H1 (cell line): ENCODE measurements at regions not wholly inside any gene's neighbourhood (a gene's known extent, or its start where the extent isn't known, plus 50 kb on each side); places are given as distances from the start of the nearest gene placed in this dataset.

Source experiments
- CTCF ChIA-PET: fragments of 300-600 bp; sonication (Branson Sonifier 250); formaldehyde crosslinking; loops from one replicate; lab custom pipeline; 2021; ENCODE audit not compliant: partially characterized antibody; lab: Charles Lee
- POLR2A ChIA-PET: fragments of 300-600 bp; sonication (Branson Sonifier 250); formaldehyde crosslinking; loops from one replicate; lab custom pipeline; 2021; ENCODE audit warnings: inconsistent platforms; ENCODE audit not compliant: partially characterized antibody; lab: Charles Lee
- DNase-seq, 2 experiments: peaks; one replicate each; pipeline versions ENCODE4 v3.0.0 to v3.0.0-alpha.2; 2010 to 2022; ENCODE audit warnings: low spot score in 2 of 2, low read depth in 1 of 2, mixed read lengths in 1 of 2
- FAIRE-seq: peaks from 2 replicates; lab custom pipeline; 2011; peaks lifted over from hg19 to GRCh38; lab: Jason Lieb, UNC
- H2AFZ ChIP-seq: 2 replicates; pipeline ENCODE4 v1.8.1; 2012; ENCODE audit warnings: low read length, inconsistent platforms
- H2AK5ac ChIP-seq: 2 replicates; pipeline ENCODE4 v1.6.1; 2013; ENCODE audit warnings: low read depth, low read length
- H2BK120ac ChIP-seq: replicated peaks from 2 replicates; pipeline ENCODE3; 2013; ENCODE audit warnings: low read depth, low read length, inconsistent platforms
- H2BK12ac ChIP-seq: 2 replicates; pipeline ENCODE4 v1.6.1; 2013; ENCODE audit warnings: low read depth, low read length
- H2BK15ac ChIP-seq: 2 replicates; pipeline ENCODE4 v1.6.1; 2013; ENCODE audit warnings: low read length
- H2BK20ac ChIP-seq: 2 replicates; pipeline ENCODE4 v1.6.1; 2013; ENCODE audit warnings: low read length
- H2BK5ac ChIP-seq: 2 replicates; pipeline ENCODE4 v1.6.1; 2013; ENCODE audit warnings: low read depth, low read length
- H3K14ac ChIP-seq: 2 replicates; pipeline ENCODE4 v1.6.1; 2013; ENCODE audit warnings: inconsistent platforms; ENCODE audit not compliant: insufficient read length
- H3K18ac ChIP-seq: 2 replicates; pipeline ENCODE4 v1.6.1; 2013; ENCODE audit warnings: low read length; ENCODE audit errors: extremely low read depth
- H3K23ac ChIP-seq: 2 replicates; pipeline ENCODE4 v1.6.1; 2013; ENCODE audit warnings: inconsistent platforms; ENCODE audit not compliant: insufficient read length
- H3K23me2 ChIP-seq: 2 replicates; pipeline ENCODE4 v1.6.1; 2013; ENCODE audit warnings: low read depth, low read length
- H3K27ac ChIP-seq: 2 replicates; pipeline ENCODE4 v1.6.1; 2011; ENCODE audit warnings: low read depth, low read length, inconsistent platforms
- H3K27me3 ChIP-seq, 4 experiments: replicated peaks in 1 of 4; 1 replicate in 1 of 4; 2 replicates in 3 of 4; pipeline versions ENCODE4 v1.6.1 to v1.8.1; 2011 to 2013; ENCODE audit warnings: low read length in 3 of 4, mild to moderate bottlenecking in 3 of 4, inconsistent platforms in 2 of 4, mixed read lengths in 2 of 4, moderate library complexity in 1 of 4; ENCODE audit not compliant: control insufficient read depth in 3 of 4, insufficient read depth in 3 of 4; ENCODE audit errors: extremely low read depth in 1 of 4
- H3K36me3 ChIP-seq, 4 experiments: 2 replicates each; pipeline versions ENCODE4 v1.6.1 to v1.8.1; 2011 to 2013; ENCODE audit warnings: mild to moderate bottlenecking in 4 of 4, low read length in 3 of 4, moderate library complexity in 2 of 4, control low read depth in 1 of 4, inconsistent platforms in 1 of 4; ENCODE audit not compliant: insufficient read depth in 4 of 4, control insufficient read depth in 2 of 4
- H3K4ac ChIP-seq: replicated peaks from 2 replicates; pipeline ENCODE3; 2013; ENCODE audit warnings: low read length, low read depth, mixed read lengths, inconsistent platforms; ENCODE audit not compliant: insufficient read length
- H3K4me1 ChIP-seq, 4 experiments: replicated peaks in 1 of 4; 1 replicate in 1 of 4; 2 replicates in 3 of 4; pipeline versions ENCODE4 v1.6.1 to v1.8.1; 2011 to 2013; ENCODE audit warnings: low read length in 3 of 4, inconsistent platforms in 2 of 4, mixed read lengths in 1 of 4; ENCODE audit not compliant: insufficient read depth in 4 of 4, control insufficient read depth in 3 of 4
- H3K4me2 ChIP-seq, 2 experiments: 2 replicates each; pipeline versions ENCODE4 v1.6.1 to v1.8.1; 2011 to 2013; ENCODE audit warnings: low read depth in 2 of 2, low read length in 2 of 2, control low read depth in 1 of 2, inconsistent platforms in 1 of 2, mild to moderate bottlenecking in 1 of 2; ENCODE audit not compliant: insufficient read depth in 1 of 2
- H3K4me3 ChIP-seq, 4 experiments: fragments of 200-600, 300-600 bp in 1 of 4; sonication (generic), shearing (Covaris generic), sonication (Bioruptor Twin) in 1 of 4; 2 replicates each; pipeline versions ENCODE4 v1.5.1 to v1.8.1; 2011 to 2016; ENCODE audit warnings: low read length in 4 of 4, low read depth in 3 of 4, control low read depth in 2 of 4, inconsistent platforms in 2 of 4, mild to moderate bottlenecking in 2 of 4, mixed read lengths in 1 of 4, moderate library complexity in 1 of 4; ENCODE audit not compliant: insufficient read depth in 2 of 4; ENCODE audit errors: extremely low read depth in 1 of 4
- H3K56ac ChIP-seq: replicated peaks from 2 replicates; pipeline ENCODE3; 2013; ENCODE audit warnings: low read depth, mild to moderate bottlenecking, mixed read lengths, low read length, inconsistent platforms; ENCODE audit not compliant: insufficient read length
- H3K79me1 ChIP-seq: 2 replicates; pipeline ENCODE4 v1.6.1; 2013; ENCODE audit warnings: low read depth, low read length, control low read depth
- H3K79me2 ChIP-seq, 2 experiments: 2 replicates each; pipeline versions ENCODE4 v1.6.1 to v1.8.1; 2012 to 2013; ENCODE audit warnings: low read length in 2 of 2, mild to moderate bottlenecking in 2 of 2, inconsistent platforms in 1 of 2; ENCODE audit not compliant: insufficient read depth in 2 of 2, control insufficient read depth in 1 of 2
- H3K9ac ChIP-seq, 4 experiments: replicated peaks in 1 of 4; 1 replicate in 1 of 4; 2 replicates in 3 of 4; pipeline versions ENCODE4 v1.6.1 to v1.8.1; 2011 to 2013; ENCODE audit warnings: low read depth in 3 of 4, low read length in 3 of 4, control low read depth in 2 of 4, mild to moderate bottlenecking in 2 of 4, moderate library complexity in 2 of 4, inconsistent platforms in 1 of 4; ENCODE audit errors: extremely low read depth in 1 of 4
- H3K9me3 ChIP-seq, 2 experiments: 2 replicates each; pipeline versions ENCODE4 v1.6.1 to v1.8.1; 2012 to 2013; ENCODE audit warnings: mild to moderate bottlenecking in 2 of 2, moderate library complexity in 2 of 2, control low read depth in 1 of 2, inconsistent platforms in 1 of 2, low read depth in 1 of 2, low read length in 1 of 2, mixed read lengths in 1 of 2; ENCODE audit not compliant: insufficient read depth in 2 of 2
- H4K20me1 ChIP-seq, 2 experiments: replicated peaks in 1 of 2; 2 replicates each; pipeline versions ENCODE3 to v1.8.1; 2011 to 2013; ENCODE audit warnings: inconsistent platforms in 2 of 2, low read length in 2 of 2, mild to moderate bottlenecking in 1 of 2; ENCODE audit not compliant: insufficient read depth in 2 of 2, control insufficient read depth in 1 of 2
- H4K5ac ChIP-seq: 2 replicates; pipeline ENCODE4 v1.6.1; 2013; ENCODE audit warnings: low read length, low read depth, mixed read lengths, inconsistent platforms; ENCODE audit not compliant: insufficient read length
- H4K8ac ChIP-seq: 2 replicates; pipeline ENCODE4 v1.8.0; 2013; ENCODE audit warnings: mild to moderate bottlenecking, moderate library complexity, low read length, inconsistent platforms; ENCODE audit not compliant: insufficient read depth; ENCODE audit errors: extremely low read depth
- H4K91ac ChIP-seq: replicated peaks from 2 replicates; pipeline ENCODE3; 2013; ENCODE audit warnings: low read length, mixed read lengths, inconsistent platforms; ENCODE audit not compliant: insufficient read length
- ASH2L ChIP-seq: fragments of 200-600, 300-600 bp; sonication (generic); IDR thresholded peaks from one replicate; pipeline ENCODE4 v1.7.1; 2017; ENCODE audit warnings: low read length
- BACH1 ChIP-seq: IDR thresholded peaks from 2 replicates; pipeline ENCODE4 v1.6.1; 2012; ENCODE audit warnings: low read length, improper control_type of control experiment
- CBX5 ChIP-seq: fragments of 300-800, 300-1000 bp; sonication (generic); IDR thresholded peaks from 2 replicates; pipeline ENCODE4 v1.7.1; 2016; ENCODE audit warnings: antibody characterized with exemption, low read length, low read depth
- EP300 ChIP-seq, 2 experiments: IDR thresholded peaks; 1 replicate in 1 of 2; 2 replicates in 1 of 2; pipeline ENCODE4 v1.6.1; 2011 to 2012; ENCODE audit warnings: low read depth in 2 of 2, low read length in 2 of 2, mild to moderate bottlenecking in 2 of 2, borderline replicate concordance in 1 of 2, inconsistent platforms in 1 of 2, moderate library complexity in 1 of 2
- HDAC2 ChIP-seq, 2 experiments: fragments of 300-600 bp in 1 of 2; sonication (generic) in 1 of 2; IDR thresholded peaks; 2 replicates each; pipeline ENCODE4 v1.6.1; 2011 to 2012; ENCODE audit warnings: low read depth in 2 of 2, low read length in 2 of 2, mild to moderate bottlenecking in 2 of 2, moderate library complexity in 2 of 2, borderline replicate concordance in 1 of 2, inconsistent platforms in 1 of 2
- HDAC6 ChIP-seq: IDR thresholded peaks from one replicate; pipeline ENCODE4 v1.7.1; 2012; ENCODE audit warnings: low read depth, mild to moderate bottlenecking, inconsistent platforms, low read length, moderate library complexity
- NANOG ChIP-seq: IDR thresholded peaks from 2 replicates; pipeline ENCODE4 v1.6.1; 2011; ENCODE audit warnings: low read length, low read depth, mild to moderate bottlenecking, inconsistent platforms; ENCODE audit not compliant: insufficient read depth, poor library complexity, severe bottlenecking
- SIN3A ChIP-seq, 2 experiments: IDR thresholded peaks in 1 of 2; conservative IDR thresholded peaks in 1 of 2; 2 replicates each; pipeline ENCODE4 v1.6.1; 2011 to 2012; ENCODE audit warnings: low read length in 2 of 2, improper control_type of control experiment in 1 of 2, low read depth in 1 of 2, mild to moderate bottlenecking in 1 of 2
- SP2 ChIP-seq: IDR thresholded peaks from 2 replicates; pipeline ENCODE4 v1.6.1; 2012; ENCODE audit warnings: mild to moderate bottlenecking, low read length, inconsistent platforms
- TCF12 ChIP-seq: IDR thresholded peaks from 2 replicates; pipeline ENCODE4 v1.6.1; 2011; ENCODE audit warnings: low read depth, mild to moderate bottlenecking, low read length
- WGBS, 2 experiments: shearing (Covaris generic) in 1 of 2; methylation state at CpG; one replicate each; pipeline versions ENCODE4 v1.1.6 to v1.1.7; 2013 to 2015; ENCODE audit warnings: low lambda C conversion rate in 2 of 2, mixed read lengths in 2 of 2, inconsistent platforms in 1 of 2, low coverage in 1 of 2, missing lambda C conversion rate in 1 of 2; ENCODE audit not compliant: insufficient replicate concordance in 2 of 2, insufficient coverage in 1 of 2, insufficient read length in 1 of 2; ENCODE audit errors: extremely low coverage in 1 of 2, missing lambda C conversion rate in 1 of 2; 5-methylcytosine and 5-hydroxymethylcytosine counted together
- TF ChIP-seq, protein P1 (sequence below): IDR thresholded peaks from 2 replicates; pipeline ENCODE4 v1.6.1; 2012; ENCODE audit warnings: inconsistent platforms

- H2BK15ac ChIP-seq, result no peak overlapping the region
- no peak overlapping the region for H3K23ac ChIP-seq
- DNase-seq, result no peak
- TF ChIP-seq TCF12 (no peak), CBX5 (no peak), SIN3A (conservative IDR thresholded peaks at IDR 0.05 in 1 of 2, IDR thresholded peaks at IDR 0.05 in 1 of 2; ENCODE audit: low read depth in 1 of 2, low read length in 2 of 2) (no peak), EP300 (IDR thresholded peaks at IDR 0.05; ENCODE audit: borderline replicate concordance in 1 of 2, low read depth in 2 of 2, low read length in 2 of 2) (no peak), HDAC6 (no peak), SP2 (no peak), HDAC2 (IDR thresholded peaks at IDR 0.05; ENCODE audit: borderline replicate concordance in 1 of 2, low read depth in 2 of 2, low read length in 2 of 2) (no peak), ASH2L (no peak), NANOG (no peak), BACH1 (no peak)
- TF ChIP-seq, protein P1, sequence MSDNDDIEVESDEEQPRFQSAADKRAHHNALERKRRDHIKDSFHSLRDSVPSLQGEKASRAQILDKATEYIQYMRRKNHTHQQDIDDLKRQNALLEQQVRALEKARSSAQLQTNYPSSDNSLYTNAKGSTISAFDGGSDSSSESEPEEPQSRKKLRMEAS, result no peak
- 93% methylated on average over 3 of the region's 3 CpGs; no CpG with 5 or more reads in 1 of the 2 experiments for WGBS, 2 experiments
- no peak overlapping the region for H2BK120ac ChIP-seq
- H3K14ac ChIP-seq, result no peak overlapping the region
- H2BK20ac ChIP-seq, result no peak overlapping the region
- FAIRE-seq, result no peak
- POLR2A ChIA-PET, result no interaction called here
- no peak overlapping the region for H3K9ac ChIP-seq
- no peaks in the 10 kb centered on the region for H4K20me1 ChIP-seq
- no peaks in the 10 kb centered on the region for H3K23me2 ChIP-seq
- H4K5ac ChIP-seq, result no peak overlapping the region
- no peaks in the 10 kb centered on the region for H3K4me1 ChIP-seq
- no peak overlapping the region for H2AFZ ChIP-seq
- no peaks in the 10 kb centered on the region for H3K79me1 ChIP-seq
- H3K4ac ChIP-seq, result no peak overlapping the region
- no peaks in the 10 kb centered on the region for H3K36me3 ChIP-seq
- H3K79me2 ChIP-seq, result no peaks in the 10 kb centered on the region
- H4K91ac ChIP-seq, result no peak overlapping the region
- no peak overlapping the region for H3K56ac ChIP-seq
- CTCF ChIA-PET, result no interaction called here
- no peak overlapping the region for H3K4me2 ChIP-seq
- no peak overlapping the region for H3K4me3 ChIP-seq
- no peak overlapping the region for H3K27ac ChIP-seq
- H3K18ac ChIP-seq, result no peak overlapping the region
- no peak overlapping the region for H2BK12ac ChIP-seq
- H3K27me3 ChIP-seq, result no peaks in the 10 kb centered on the region
- no peak overlapping the region for H4K8ac ChIP-seq
- H3K9me3 ChIP-seq, result no peaks in the 10 kb centered on the region
- no peak overlapping the region for H2BK5ac ChIP-seq
- H2AK5ac ChIP-seq, result no peak overlapping the region
Observed at GRCh38 chr2:225192869-225193268, 150.6 kb upstream of the DOCK10 start.
